GM19452 (cell line): ENCODE measurements at regions not wholly inside any gene's neighbourhood (a gene's known extent, or its start where the extent isn't known, plus 50 kb on each side); places are given as distances from the start of the nearest gene placed in this dataset.
A peak's percentile ranks its signal among the peaks of the same experiment; 100 is the strongest.

Experiments
- ATAC-seq: cut with Tn5 transposase; IDR thresholded peaks from one replicate; pipeline ENCODE4 v1.9.1; 2021; ENCODE audit not compliant: unreplicated experiment

GRCh38 chr7:118075936-118076335, 108.0 kb upstream of the LSM8 start:
- ATAC-seq: no peak

- no peak for ATAC-seq
Observed at GRCh38 chr7:118076564-118076963, 107.4 kb upstream of the LSM8 start.

GRCh38 chr7:118078015-118078414, 105.9 kb upstream of the LSM8 start:
- no peak for ATAC-seq

DNA sequence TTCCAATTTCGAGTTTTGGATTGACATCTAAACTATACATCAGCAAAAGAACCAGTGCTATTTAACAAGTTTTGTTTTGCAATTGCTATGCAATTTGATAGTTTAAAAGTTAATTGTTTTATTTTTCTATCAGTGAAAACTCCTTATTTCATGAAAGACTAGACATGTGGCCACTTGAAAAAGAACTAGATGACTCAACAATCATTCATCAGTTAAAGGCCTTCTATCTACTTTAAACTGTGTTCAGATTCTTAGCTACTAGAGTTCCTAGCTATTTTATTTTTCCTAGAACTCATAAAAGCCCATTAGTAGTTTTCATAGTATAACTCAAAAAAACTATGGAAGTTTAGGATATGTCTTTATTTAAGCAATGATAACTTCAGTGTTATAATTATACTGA, 104.6 kb upstream of the LSM8 start:
- no peak for ATAC-seq

GRCh38 chr7:118080947-118081346, 103.0 kb upstream of the LSM8 start:
- ATAC-seq: peak; percentile 87

DNA sequence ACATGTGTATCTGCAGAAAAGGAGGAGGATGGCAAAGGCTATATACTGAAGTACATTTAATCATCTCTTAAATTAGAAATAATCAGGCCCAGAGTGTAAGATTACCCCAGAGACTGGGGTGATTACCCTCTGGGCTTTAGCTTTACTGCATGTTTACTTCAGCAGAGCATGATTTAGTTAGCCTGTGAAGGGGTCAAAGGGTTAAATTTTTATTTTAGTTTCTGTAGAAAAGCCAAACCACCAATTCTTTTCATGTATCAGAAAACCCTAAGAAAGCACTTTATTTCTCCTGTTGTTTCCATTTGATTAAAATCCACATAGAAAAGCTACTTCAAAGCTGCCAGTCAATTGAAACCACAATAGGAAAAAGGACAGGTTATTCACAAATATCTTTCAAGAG, 101.5 kb upstream of the LSM8 start:
- ATAC-seq: no peak

DNA sequence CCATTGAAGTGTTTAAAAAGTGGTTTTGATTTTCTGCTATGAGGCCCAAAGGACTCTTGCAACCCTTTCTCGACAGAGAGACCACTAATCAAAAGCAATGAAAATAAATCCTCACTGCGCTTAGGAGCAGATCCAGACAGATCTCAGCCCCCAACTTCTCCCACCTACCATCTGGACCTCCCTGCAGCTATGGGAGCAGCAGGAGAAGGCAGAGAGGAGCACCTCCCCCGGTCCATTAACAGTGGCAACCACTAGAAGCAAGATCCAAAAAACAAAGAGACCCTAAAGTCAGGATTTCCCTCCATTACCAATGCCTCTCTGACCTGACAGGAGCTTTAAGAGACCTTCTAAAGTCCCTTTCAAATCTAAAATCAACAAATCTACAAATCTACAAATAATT, 99.0 kb upstream of the LSM8 start:
- no peak for ATAC-seq

DNA sequence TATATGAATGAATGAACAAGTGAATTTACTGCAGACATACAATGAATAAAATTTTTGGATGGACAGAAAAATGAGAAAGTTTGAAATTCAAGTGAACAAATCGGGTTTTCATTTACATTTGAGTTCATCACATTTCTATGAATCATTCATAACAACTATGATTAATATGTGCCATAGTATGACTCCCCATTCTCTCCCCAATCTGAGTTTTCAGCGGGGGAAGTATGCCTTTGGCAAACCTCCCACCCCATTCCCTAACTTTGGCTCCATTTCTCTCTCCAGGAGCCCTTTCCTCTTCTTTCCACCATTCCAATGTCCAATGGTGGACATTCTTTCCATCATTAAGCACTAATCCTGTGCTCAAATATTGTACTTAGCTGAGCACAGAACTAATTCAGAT, 96.8 kb upstream of the LSM8 start:
- ATAC-seq: no peak

- no peak for ATAC-seq
Observed at GRCh38 chr7:118094044-118094443, 89.9 kb upstream of the LSM8 start.

- no peak for ATAC-seq
Observed at GRCh38 chr7:118104812-118105441, 79.0 kb upstream of the LSM8 start.

- no peak for ATAC-seq
Observed at GRCh38 chr7:118109607-118110006, 74.4 kb upstream of the LSM8 start.

DNA sequence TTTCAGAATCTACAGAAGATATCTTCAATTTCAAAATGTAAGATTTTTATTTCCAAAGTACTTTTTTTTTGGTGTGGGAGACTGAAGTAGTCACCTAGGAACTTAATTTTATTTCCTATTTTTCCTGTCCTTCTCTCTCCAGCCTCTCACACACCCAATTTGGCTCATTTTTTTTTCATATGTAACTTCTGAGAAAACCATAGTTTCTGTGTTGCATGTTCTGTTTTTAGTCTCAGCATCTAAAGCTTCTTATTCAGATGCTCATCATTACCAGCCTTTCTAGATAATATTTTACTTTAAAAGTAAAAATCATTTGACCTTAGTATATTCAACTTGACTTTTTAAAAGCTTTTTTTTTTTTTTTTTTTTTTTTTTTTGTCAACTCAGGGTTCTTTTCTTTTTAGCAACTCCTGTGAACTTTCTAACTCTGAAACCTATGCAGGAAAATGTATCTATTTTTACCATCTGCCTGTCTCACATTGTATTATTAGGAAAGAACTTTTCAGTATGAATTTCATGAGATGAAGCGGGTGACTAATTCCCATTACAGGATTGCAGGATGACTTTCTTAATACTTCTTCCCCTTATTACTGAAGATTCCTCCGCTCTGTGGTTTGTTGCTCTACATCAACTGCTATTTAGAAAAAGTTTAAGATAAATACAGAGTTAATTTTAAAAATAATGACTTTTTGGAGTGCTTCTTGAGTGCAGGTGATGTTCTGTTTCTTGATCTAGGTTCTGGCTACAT, 73.6 kb upstream of the LSM8 start:
- ATAC-seq: no peak

- ATAC-seq: no peak
Observed at GRCh38 chr7:118111347-118111746, 72.6 kb upstream of the LSM8 start.

- ATAC-seq: no peak
Observed at GRCh38 chr7:118114175-118114574, 69.8 kb upstream of the LSM8 start.

DNA sequence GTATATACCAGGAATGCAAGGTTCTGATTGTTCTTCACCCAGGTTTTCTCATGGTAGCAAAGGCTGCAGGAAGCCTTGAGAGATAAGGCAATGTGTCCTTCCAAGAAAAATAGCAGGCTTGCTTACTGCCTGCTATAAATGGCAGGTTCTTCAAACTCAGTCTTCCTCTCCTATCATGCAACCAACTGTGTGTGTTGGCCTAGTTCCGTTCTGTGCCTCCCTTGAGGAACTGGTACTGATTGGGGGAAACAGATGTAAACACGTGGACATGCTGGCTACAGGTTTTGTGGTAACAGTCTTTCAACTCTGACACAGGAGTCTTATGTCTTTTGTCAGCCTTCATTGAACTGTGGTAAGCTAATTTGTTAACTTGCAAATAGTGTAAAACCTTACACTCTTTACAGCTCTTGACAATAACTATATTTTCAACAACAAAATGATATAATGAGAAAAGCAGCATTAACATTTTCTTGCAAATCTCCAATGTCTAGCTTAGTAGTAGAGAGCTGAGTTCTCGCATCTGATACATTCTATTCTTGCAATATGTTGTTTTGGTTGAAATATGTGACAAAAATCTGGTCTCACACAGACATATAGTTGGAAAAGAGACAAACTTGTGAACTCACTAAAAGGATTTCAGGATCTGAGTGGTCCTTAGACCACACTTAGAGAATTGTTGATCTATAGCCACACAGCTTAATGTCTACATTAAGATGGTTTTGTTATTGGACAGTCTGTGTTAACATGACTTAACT, 54.7 kb upstream of the LSM8 start:
- ATAC-seq: no peak

DNA sequence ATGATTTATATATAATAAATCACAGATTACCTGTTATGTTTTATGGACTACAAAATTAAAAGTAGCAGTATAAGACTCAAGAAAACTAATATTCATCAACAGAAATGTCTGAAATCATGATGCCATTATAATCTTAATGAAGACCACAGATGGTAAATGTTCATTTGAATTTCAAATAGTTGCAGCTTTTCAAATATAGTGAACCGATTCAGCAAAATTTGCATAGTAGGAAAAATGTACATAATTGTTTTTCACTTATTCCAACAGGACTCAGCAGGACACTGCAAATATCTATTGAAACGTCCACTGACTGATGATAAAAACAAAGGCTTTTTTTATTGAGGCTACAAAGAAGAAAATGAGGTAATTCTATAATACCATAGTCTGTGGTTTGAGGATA, 51.2 kb upstream of the LSM8 start:
- no peak for ATAC-seq
